T47D (cell line): ENCODE measurements at regions not wholly inside any gene's neighbourhood (a gene's known extent, or its start where the extent isn't known, plus 50 kb on each side); places are given as distances from the start of the nearest gene placed in this dataset.
"Not testable (repeated sequence)": the region's sequence is repeated elsewhere in the genome, so short reads cannot be mapped to it uniquely, and the experiment has no call there.

Experiments
- DNase-seq, 2 experiments: peaks; one replicate each; pipeline versions ENCODE4 v3.0.0 to v3.0.0-alpha.2; 2011 to 2012; ENCODE audit warnings: low read depth in 1 of 2, low spot score in 1 of 2
- JUND ChIP-seq: IDR thresholded peaks from 2 replicates; pipeline ENCODE4 v1.6.1; 2012; ENCODE audit warnings: low read depth
- in situ Hi-C: cut with HindIII; loops from 2 replicates; pipeline ENCODE4 v1.10.0; 2016; ENCODE audit warnings: low sequenced_read_pairs, low pct_unique_long_range_greater_than_20kb

- no peak for TF ChIP-seq JUND
- no peak for DNase-seq
- in situ Hi-C loops = no loop called here
Measured at GRCh38 chr1:115529216-115529897, 112.4 kb upstream of the VANGL1 start.

DNA sequence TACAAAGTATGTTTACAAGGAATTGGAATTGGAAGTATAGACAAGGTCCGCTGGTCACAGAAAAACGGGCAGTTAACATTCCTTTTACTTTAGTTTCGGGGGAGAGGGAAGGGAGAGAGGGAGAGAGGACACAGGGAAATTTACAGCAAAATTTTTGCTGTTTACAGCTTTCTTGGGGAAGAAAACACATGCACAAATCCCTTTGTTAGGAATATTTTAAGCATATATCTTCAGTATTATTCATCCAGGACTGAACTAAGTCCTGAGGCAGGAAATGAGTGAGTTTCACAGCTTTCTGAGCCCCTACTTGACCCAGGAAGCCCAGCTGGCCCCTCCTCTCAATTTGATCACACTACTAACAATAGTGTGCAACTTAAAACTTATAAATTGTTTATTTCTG lies 113.4 kb upstream of the VANGL1 start:
- in situ Hi-C loops, DNase-seq: not testable (repeated sequence)

GRCh38 chr1:115527746-115528145 lies 114.0 kb upstream of the VANGL1 start:
- DNase-seq = no peak
- no peak for TF ChIP-seq JUND
- in situ Hi-C loops = no loop called here

DNA sequence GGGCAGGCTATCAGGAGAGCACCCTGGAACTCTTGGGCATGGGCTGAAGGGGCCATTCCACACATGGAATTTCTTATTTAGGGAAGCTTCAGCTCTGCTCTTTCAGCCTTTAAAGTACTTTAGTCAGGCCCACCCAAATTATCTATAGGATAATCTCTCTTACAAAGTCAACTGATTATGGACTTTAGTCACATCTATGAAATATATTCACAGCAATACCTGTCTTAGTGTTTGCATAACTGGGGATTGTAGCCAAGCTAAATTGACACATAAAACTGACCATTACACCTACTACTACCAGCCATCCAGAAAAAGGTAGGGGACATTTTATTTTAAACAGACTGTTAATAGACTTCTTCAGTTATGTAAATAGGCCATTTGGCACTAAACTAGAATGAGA lies 114.9 kb upstream of the VANGL1 start:
- in situ Hi-C loops = no loop called here
- no peak for DNase-seq
- no peak for TF ChIP-seq JUND

DNA sequence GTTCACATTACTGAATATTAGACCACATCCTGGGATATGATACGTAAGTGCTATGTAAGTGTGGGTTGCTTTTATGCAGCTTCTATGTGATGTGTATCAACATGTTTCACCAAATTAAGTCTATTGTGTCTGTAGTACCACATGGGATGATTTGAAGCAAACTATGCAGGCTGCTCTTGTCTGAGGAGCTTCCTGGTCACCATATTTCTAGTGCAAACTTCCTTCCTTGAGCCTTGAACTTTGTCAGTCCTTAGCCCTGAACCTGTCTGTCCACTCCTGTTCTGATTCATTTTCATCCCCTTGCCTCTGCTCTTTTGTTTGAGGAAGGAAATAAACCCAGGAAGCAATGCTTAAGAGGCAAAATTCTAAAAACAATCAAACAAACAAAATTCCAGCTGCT lies 117.5 kb upstream of the VANGL1 start:
- peak in 1 of 2 experiments; percentile 2 for DNase-seq
- TF ChIP-seq JUND = no peak

DNA sequence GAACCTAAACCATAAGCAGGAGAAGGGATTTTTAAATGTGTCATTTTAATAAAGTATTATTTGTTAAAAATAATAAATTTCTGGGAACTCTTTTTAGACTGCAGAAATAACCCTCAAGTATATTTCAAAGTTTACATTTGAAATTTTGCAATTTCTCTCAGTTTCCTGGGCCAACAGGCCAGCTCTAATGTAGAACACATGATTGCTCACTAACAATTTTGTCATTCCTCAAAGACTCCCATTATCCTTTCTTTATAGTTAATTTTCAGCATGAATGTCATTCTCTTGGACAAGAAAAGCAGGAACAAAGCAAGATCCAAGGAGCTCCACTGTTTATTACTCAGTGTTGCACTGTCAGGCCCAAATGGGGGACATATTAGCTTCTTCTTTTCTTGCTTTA lies 119.4 kb upstream of the VANGL1 start:
- DNase-seq = no peak
- TF ChIP-seq JUND = no peak
- in situ Hi-C loops = no loop called here

More for the DNA sequence above, 117.5 kb upstream of the VANGL1 start:
- in situ Hi-C loops = no loop called here

GRCh38 chr1:115515270-115515669 lies 126.5 kb upstream of the VANGL1 start:
- no peak for DNase-seq
- in situ Hi-C loops = no loop called here
- TF ChIP-seq JUND = no peak

DNA sequence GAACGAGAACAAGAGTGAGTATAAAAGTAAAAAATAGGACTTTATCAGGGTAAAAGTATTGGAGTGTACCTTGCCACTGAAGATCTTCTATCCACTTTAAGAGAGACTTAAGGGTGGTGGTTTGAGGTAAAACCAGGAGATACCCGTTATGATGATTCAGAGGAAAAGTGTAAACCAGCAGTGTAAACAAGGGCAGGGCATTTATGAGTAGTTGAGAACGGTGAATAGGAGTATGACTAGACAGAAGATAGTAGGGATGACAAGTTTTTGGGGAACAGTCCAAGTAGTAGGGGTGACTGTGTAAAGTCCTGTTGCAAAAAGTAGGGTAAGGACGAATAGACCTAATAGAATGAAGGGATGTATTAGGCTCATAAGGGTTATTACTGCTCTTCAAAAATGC lies 131.5 kb upstream of the VANGL1 start:
- DNase-seq, in situ Hi-C loops: not testable (repeated sequence)

DNA sequence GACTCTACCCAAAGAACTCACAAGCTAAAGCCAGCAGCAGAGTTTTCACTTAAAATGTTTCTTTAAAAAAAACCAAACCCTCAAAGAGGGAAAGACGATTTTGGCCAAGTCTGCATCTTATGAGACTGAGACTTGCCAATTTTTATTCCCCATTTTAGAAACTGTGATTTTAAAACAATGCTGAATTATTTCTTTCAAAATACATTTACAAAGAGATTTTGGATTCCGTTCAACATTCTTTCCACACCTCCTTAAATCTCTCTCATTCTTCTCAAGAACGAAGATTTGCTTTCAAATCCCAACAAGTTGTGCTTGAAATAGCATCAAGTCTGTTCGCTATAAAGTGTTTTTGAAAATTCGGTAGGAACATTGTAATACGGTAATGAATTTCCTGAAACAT lies 133.9 kb upstream of the VANGL1 start:
- no peak for DNase-seq
- no peak for TF ChIP-seq JUND
- in situ Hi-C loops = no loop called here

GRCh38 chr1:115506924-115507589 lies 134.7 kb upstream of the VANGL1 start:
- no peak for TF ChIP-seq JUND
- in situ Hi-C loops = no loop called here
- peak in 1 of 2 experiments; percentile 15 for DNase-seq

GRCh38 chr1:115506518-115506917 lies 135.3 kb upstream of the VANGL1 start:
- in situ Hi-C loops = no loop called here
- TF ChIP-seq JUND = no peak
- DNase-seq = no peak

DNA sequence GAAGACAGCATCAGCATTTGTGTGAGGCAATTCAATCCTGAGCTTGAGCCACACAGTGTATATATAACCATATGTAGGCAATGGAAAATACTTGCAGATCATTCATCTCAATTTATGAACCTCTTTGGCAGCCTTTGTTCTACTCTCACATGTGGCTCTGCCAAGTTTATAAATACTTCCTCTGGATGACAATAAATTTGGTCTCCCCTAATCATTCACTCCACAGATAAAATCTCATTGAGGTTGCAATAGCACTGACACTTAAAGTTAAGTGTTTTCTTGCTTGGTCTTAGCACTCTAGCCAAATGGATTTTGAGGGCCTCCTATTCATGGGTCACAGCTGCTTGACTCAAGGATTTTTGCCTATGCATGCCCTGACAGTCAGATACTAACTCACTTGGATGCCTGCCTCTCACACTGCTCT lies 136.6 kb upstream of the VANGL1 start:
- DNase-seq = no peak
- no peak for TF ChIP-seq JUND
- in situ Hi-C loops = no loop called here

GRCh38 chr1:115502183-115502582 lies 139.6 kb upstream of the VANGL1 start:
- in situ Hi-C loops, DNase-seq: not testable (repeated sequence)

GRCh38 chr1:115501476-115501875 lies 140.3 kb upstream of the VANGL1 start:
- no peak for TF ChIP-seq JUND
- in situ Hi-C loops = no loop called here
- no peak for DNase-seq
